ENCODE measurements at regions not wholly inside any gene's neighbourhood (a gene's known extent, or its start where the extent isn't known, plus 50 kb on each side); places are given as distances from the start of the nearest gene placed in this dataset.

GRCh38 chr22:44426981-44427380 is 71.1 kb downstream of the RTL6 start:
- TF ChIP-seq POLR2A (IDR thresholded peaks at IDR 0.05; ENCODE audit: low read depth, low read length): no peak
- TF ChIP-seq POU2F2 (IDR thresholded peaks at IDR 0.05; ENCODE audit: low read depth, low read length): no peak
- TF ChIP-seq POLR2AphosphoS5 (IDR thresholded peaks at IDR 0.05; ENCODE audit: low read depth, low read length): no peak
